GM19023 (cell line): ENCODE measurements at regions not wholly inside any gene's neighbourhood (a gene's known extent, or its start where the extent isn't known, plus 50 kb on each side); places are given as distances from the start of the nearest gene placed in this dataset.

Experiments used
- ATAC-seq: cut with Tn5 transposase; IDR thresholded peaks from one replicate; pipeline ENCODE4 v1.9.1; 2021; ENCODE audit warnings: mild to moderate bottlenecking, moderate library complexity; ENCODE audit not compliant: unreplicated experiment

- no peak for ATAC-seq
These were observed 599.6 kb downstream of the TMEM114 start for GRCh38 chr16:7990626-7991260.

GRCh38 chr16:7983676-7984075 is 606.6 kb downstream of the TMEM114 start:
- ATAC-seq, result no peak

GRCh38 chr16:7980133-7980483 is 610.2 kb downstream of the TMEM114 start:
- ATAC-seq, result no peak

- ATAC-seq, result no peak
These were observed 610.7 kb downstream of the TMEM114 start for GRCh38 chr16:7979448-7980132.

- no peak for ATAC-seq
These were observed 613.7 kb downstream of the TMEM114 start for GRCh38 chr16:7976563-7976962.

GRCh38 chr16:7976125-7976524 is 614.2 kb downstream of the TMEM114 start:
- no peak for ATAC-seq

GRCh38 chr16:7967996-7968509 is 622.3 kb downstream of the TMEM114 start:
- ATAC-seq, result no peak

GRCh38 chr16:7964744-7965143 is 625.6 kb downstream of the TMEM114 start:
- no peak for ATAC-seq

- no peak for ATAC-seq
These were observed 626.1 kb downstream of the TMEM114 start for GRCh38 chr16:7964167-7964566.

- no peak for ATAC-seq
These were observed 628.0 kb downstream of the TMEM114 start for GRCh38 chr16:7962091-7962879.

GRCh38 chr16:7957151-7957550 is 624.5 kb downstream of the RBFOX1 start:
- no peak for ATAC-seq

- ATAC-seq, result no peak
These were observed 620.7 kb downstream of the RBFOX1 start for GRCh38 chr16:7953360-7953759.

GRCh38 chr16:7946142-7946541 is 613.5 kb downstream of the RBFOX1 start:
- no peak for ATAC-seq

- ATAC-seq, result no peak
These were observed 605.5 kb downstream of the RBFOX1 start for GRCh38 chr16:7938175-7938574.

GRCh38 chr16:7921345-7921744 is 588.7 kb downstream of the RBFOX1 start:
- ATAC-seq, result no peak

- no peak for ATAC-seq
These were observed 587.1 kb downstream of the RBFOX1 start for GRCh38 chr16:7919782-7920181.

GRCh38 chr16:7914748-7915147 is 582.1 kb downstream of the RBFOX1 start:
- ATAC-seq, result no peak

GRCh38 chr16:7912132-7912531 is 579.5 kb downstream of the RBFOX1 start:
- no peak for ATAC-seq

GRCh38 chr16:7910116-7910515 is 577.5 kb downstream of the RBFOX1 start:
- no peak for ATAC-seq

- no peak for ATAC-seq
These were observed 555.8 kb downstream of the RBFOX1 start for GRCh38 chr16:7888411-7888810.

GRCh38 chr16:7887316-7887715 is 554.7 kb downstream of the RBFOX1 start:
- ATAC-seq, result no peak

- ATAC-seq, result no peak
These were observed 539.3 kb downstream of the RBFOX1 start for GRCh38 chr16:7871979-7872378.
